GM19238 (cell line): ENCODE measurements at regions not wholly inside any gene's neighbourhood (a gene's known extent, or its start where the extent isn't known, plus 50 kb on each side); places are given as distances from the start of the nearest gene placed in this dataset.
"Not testable (repeated sequence)": the region's sequence is repeated elsewhere in the genome, so short reads cannot be mapped to it uniquely, and the experiment has no call there.

Experiments used
- DNase-seq: peaks from one replicate; pipeline ENCODE4 v3.0.0; 2011; ENCODE audit warnings: low spot score; ENCODE audit not compliant: insufficient read length

- no peak for DNase-seq
Observed at GRCh38 chr18:40296717-40297413, 1658.2 kb upstream of the PIK3C3 start.

- DNase-seq: no peak
Observed at GRCh38 chr18:40292985-40293710, 1661.9 kb upstream of the PIK3C3 start.

GRCh38 chr18:40283560-40283959 lies 1671.5 kb upstream of the PIK3C3 start:
- no peak for DNase-seq

- not testable (repeated sequence) for DNase-seq
Observed at GRCh38 chr18:40281356-40281755, 1673.7 kb upstream of the PIK3C3 start.

GRCh38 chr18:40274618-40275196 lies 1680.3 kb upstream of the PIK3C3 start:
- DNase-seq: no peak

- DNase-seq: no peak
Observed at GRCh38 chr18:40272630-40273231, 1682.3 kb upstream of the PIK3C3 start.

- DNase-seq: no peak
Observed at GRCh38 chr18:40259115-40259835, 1695.8 kb upstream of the PIK3C3 start.

- DNase-seq: no peak
Observed at GRCh38 chr18:40258311-40258710, 1696.7 kb upstream of the PIK3C3 start.

- no peak for DNase-seq
Observed at GRCh38 chr18:40250236-40250635, 1704.8 kb upstream of the PIK3C3 start.

GRCh38 chr18:40249390-40250080 lies 1705.5 kb upstream of the PIK3C3 start:
- no peak for DNase-seq

GRCh38 chr18:40245612-40246011 lies 1709.4 kb upstream of the PIK3C3 start:
- DNase-seq: not testable (repeated sequence)

- DNase-seq: no peak
Observed at GRCh38 chr18:40243607-40244006, 1711.4 kb upstream of the PIK3C3 start.

GRCh38 chr18:40235836-40236235 lies 1719.2 kb upstream of the PIK3C3 start:
- no peak for DNase-seq

GRCh38 chr18:40235323-40235722 lies 1719.7 kb upstream of the PIK3C3 start:
- no peak for DNase-seq

GRCh38 chr18:40233931-40234616 lies 1721.0 kb upstream of the PIK3C3 start:
- DNase-seq: no peak

GRCh38 chr18:40222776-40223175 lies 1732.3 kb upstream of the PIK3C3 start:
- no peak for DNase-seq

- no peak for DNase-seq
Observed at GRCh38 chr18:40216856-40217255, 1738.2 kb upstream of the PIK3C3 start.

GRCh38 chr18:40215979-40216378 lies 1739.1 kb upstream of the PIK3C3 start:
- no peak for DNase-seq

GRCh38 chr18:40210696-40211095 lies 1744.3 kb upstream of the PIK3C3 start:
- no peak for DNase-seq

GRCh38 chr18:40208958-40209357 lies 1746.1 kb upstream of the PIK3C3 start:
- DNase-seq: no peak
